Adrenal gland (tissue), 5 donors: ENCODE measurements at regions not wholly inside any gene's neighbourhood (a gene's known extent, or its start where the extent isn't known, plus 50 kb on each side); places are given as distances from the start of the nearest gene placed in this dataset.

Source experiments
- CTCF ChIP-seq, 6 experiments: fragments of 450-650 bp in 4 of 6; fragments of 200-600 bp in 2 of 6; sonication (generic) in 1 of 6; IDR thresholded peaks; 1 replicate in 5 of 6; 2 replicates in 1 of 6; pipeline versions ENCODE4 v1.5.1 to v1.8.0; 2016 to 2021; ENCODE audit warnings: antibody characterized with exemption in 6 of 6, mild to moderate bottlenecking in 2 of 6, moderate library complexity in 1 of 6
- POLR2A ChIP-seq, 2 donors: fragments of 450-650 bp; IDR thresholded peaks; one replicate each; pipeline ENCODE4 v1.6.1; 2017; ENCODE audit warnings: antibody characterized with exemption in 2 of 2, mild to moderate bottlenecking in 2 of 2, moderate library complexity in 1 of 2
- donor health status: DM: no; HTN: no; CAD: no.

DNA sequence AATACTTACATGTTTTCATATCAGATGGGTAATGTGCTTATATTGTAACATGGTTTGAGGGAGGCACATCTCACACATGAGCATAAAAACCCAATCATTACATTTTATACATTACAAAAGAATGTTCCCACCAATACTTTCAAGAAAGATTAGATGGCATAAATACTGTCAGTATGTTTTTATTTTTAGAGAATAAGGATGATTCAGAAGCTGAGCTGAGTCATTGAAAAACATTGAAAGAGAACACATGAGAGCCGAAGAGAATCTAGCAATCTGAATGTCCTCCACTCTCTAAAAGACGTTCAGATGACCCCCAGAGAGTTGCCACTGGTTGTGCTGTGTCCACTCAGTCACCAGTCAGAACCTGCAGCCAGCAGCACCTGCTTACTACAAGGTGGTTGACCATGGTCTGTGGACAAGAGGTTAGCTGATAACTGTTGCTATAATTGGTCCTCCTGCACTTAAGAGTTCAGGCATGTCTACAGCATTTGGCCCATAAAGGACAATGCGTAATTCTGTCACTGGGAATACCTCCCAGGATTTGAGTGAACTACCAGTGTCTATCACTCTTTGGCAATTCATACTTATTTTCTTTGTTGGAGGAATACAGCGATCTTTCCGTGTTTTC lies 382.2 kb upstream of the IGFBP7 start:
- no peak for TF ChIP-seq CTCF (IDR thresholded peaks at IDR 0.05)
- TF ChIP-seq POLR2A (IDR thresholded peaks at IDR 0.05), result no peak
